H1 (cell line): ENCODE measurements at regions not wholly inside any gene's neighbourhood (a gene's known extent, or its start where the extent isn't known, plus 50 kb on each side); places are given as distances from the start of the nearest gene placed in this dataset.

Experiments used
- CTCF ChIP-seq, 3 experiments: IDR thresholded peaks; 1 replicate in 2 of 3; 2 replicates in 1 of 3; pipeline versions ENCODE4 v1.5.1 to v1.6.1; 2011; ENCODE audit warnings: low read length in 3 of 3, mild to moderate bottlenecking in 3 of 3, inconsistent platforms in 2 of 3, low read depth in 1 of 3, moderate library complexity in 1 of 3; ENCODE audit not compliant: insufficient read depth in 1 of 3; ENCODE audit errors: control extremely low read depth in 1 of 3
- GABPA ChIP-seq: IDR thresholded peaks from 2 replicates; pipeline ENCODE4 v1.6.1; 2011; ENCODE audit warnings: mild to moderate bottlenecking, low read length, moderate library complexity, borderline replicate concordance; ENCODE audit not compliant: insufficient read depth
- MAX ChIP-seq: IDR thresholded peaks from 2 replicates; pipeline ENCODE4 v1.6.1; 2012; ENCODE audit warnings: inconsistent platforms
- POLR2A ChIP-seq, 2 experiments: IDR thresholded peaks; 1 replicate in 1 of 2; 2 replicates in 1 of 2; pipeline ENCODE4 v1.6.1; 2011; ENCODE audit warnings: low read depth in 2 of 2, low read length in 2 of 2, mild to moderate bottlenecking in 2 of 2; ENCODE audit errors: control extremely low read depth in 1 of 2
- POLR2AphosphoS5 ChIP-seq: IDR thresholded peaks from 2 replicates; pipeline ENCODE4 v1.6.1; 2011; ENCODE audit warnings: low read depth, low read length
- RAD21 ChIP-seq, 2 experiments: IDR thresholded peaks in 1 of 2; conservative IDR thresholded peaks in 1 of 2; 2 replicates each; pipeline ENCODE4 v1.6.1; 2011; ENCODE audit warnings: low read depth in 2 of 2, low read length in 2 of 2, improper control_type of control experiment in 1 of 2, inconsistent platforms in 1 of 2, mild to moderate bottlenecking in 1 of 2, moderate library complexity in 1 of 2
- RBBP5 ChIP-seq: IDR thresholded peaks from 2 replicates; pipeline ENCODE4 v1.7.1; 2012; ENCODE audit warnings: low read depth, mild to moderate bottlenecking, inconsistent platforms, low read length, moderate library complexity, borderline replicate concordance
- RXRA ChIP-seq: IDR thresholded peaks from 2 replicates; pipeline ENCODE4 v1.6.1; 2011; ENCODE audit warnings: low read depth, mild to moderate bottlenecking, low read length, moderate library complexity; ENCODE audit not compliant: insufficient read depth
- SIRT6 ChIP-seq: IDR thresholded peaks from one replicate; pipeline ENCODE4 v1.7.1; 2012; ENCODE audit warnings: low read length, inconsistent platforms
- SP1 ChIP-seq: IDR thresholded peaks from 2 replicates; pipeline ENCODE4 v1.6.1; 2011; ENCODE audit warnings: low read depth, low read length
- TCF12 ChIP-seq: IDR thresholded peaks from 2 replicates; pipeline ENCODE4 v1.6.1; 2011; ENCODE audit warnings: low read depth, mild to moderate bottlenecking, low read length
- USF2 ChIP-seq: IDR thresholded peaks from 2 replicates; pipeline ENCODE4 v1.6.1; 2011; ENCODE audit warnings: low read length, improper control_type of control experiment
- YY1 ChIP-seq: IDR thresholded peaks from 2 replicates; pipeline ENCODE4 v1.6.1; 2011; ENCODE audit warnings: low read depth, mild to moderate bottlenecking, low read length

GRCh38 chr13:52947921-52948373, 80.7 kb upstream of the OLFM4 start:
- no peak for TF ChIP-seq CTCF (IDR thresholded peaks at IDR 0.05; ENCODE audit: control extremely low read depth in 1 of 3, insufficient read depth in 1 of 3, low read depth in 1 of 3, low read length in 3 of 3)
- TF ChIP-seq YY1 = no peak
- TF ChIP-seq USF2 = no peak
- TF ChIP-seq TCF12 = no peak
- TF ChIP-seq RBBP5 = no peak
- no peak for TF ChIP-seq SP1
- no peak for TF ChIP-seq POLR2A (IDR thresholded peaks at IDR 0.05; ENCODE audit: control extremely low read depth in 1 of 2, low read depth in 2 of 2, low read length in 2 of 2)
- no peak for TF ChIP-seq RAD21 (IDR thresholded peaks at IDR 0.05 in 1 of 2, conservative IDR thresholded peaks at IDR 0.05 in 1 of 2; ENCODE audit: low read depth in 2 of 2, low read length in 2 of 2)
- TF ChIP-seq SIRT6 = no peak
- no peak for TF ChIP-seq MAX
- TF ChIP-seq POLR2AphosphoS5 = no peak
- no peak for TF ChIP-seq RXRA
- no peak for TF ChIP-seq GABPA
